ENCODE measurements at regions not wholly inside any gene's neighbourhood (a gene's known extent, or its start where the extent isn't known, plus 50 kb on each side); places are given as distances from the start of the nearest gene placed in this dataset.

GRCh38 chr7:351681-352480, 61.9 kb downstream of the FOXL3 start:
- Mint-ChIP-seq H3K27ac (no peak overlapping the region), H3K4me3 (peak overlapping the region; percentile 43 to 62), H3K9me3 (peaks cover 0 to 12% (median 2%) of the 10 kb centered on the region in 7 donors), H3K4me1 (peaks cover 6% of the 10 kb centered on the region), H3K36me3 (no peaks in the 10 kb centered on the region), H3K27me3 (ENCODE audit: low read depth in 3 of 3) (peaks cover 1 to 14% (median 13%) of the 10 kb centered on the region in 3 donors)
- Histone ChIP-seq H3K4me1 (ENCODE audit: control insufficient read depth in 1 of 2, insufficient read depth in 2 of 2, low read length in 2 of 2) (peaks cover 0 to 2% of the 10 kb centered on the region in 2 donors), H3K9me3 (replicated peaks in 1 of 2; ENCODE audit: control insufficient read depth in 1 of 2, insufficient read depth in 1 of 2, low read length in 2 of 2) (peaks cover 0 to 5% of the 10 kb centered on the region in 2 donors), H3K4me3 (replicated peaks in 1 of 3; ENCODE audit: low read depth in 2 of 3, low read length in 3 of 3) (no peak overlapping the region), H3K27me3 (ENCODE audit: control insufficient read depth in 2 of 2, insufficient read depth in 2 of 2, low read length in 2 of 2) (peaks cover 0 to 18% of the 10 kb centered on the region in 2 donors), H3K9ac (ENCODE audit: insufficient read depth, low read length, poor library complexity, severe bottlenecking) (no peak overlapping the region), H3K79me2 (ENCODE audit: insufficient read depth, low read length) (no peaks in the 10 kb centered on the region), H3K27ac (ENCODE audit: low read depth in 1 of 2, low read length in 2 of 2) (no peak overlapping the region), H2AFZ (ENCODE audit: insufficient read depth, low read depth, low read length, poor library complexity, severe bottlenecking) (no peak overlapping the region), H3K36me3 (replicated peaks in 1 of 2; ENCODE audit: control insufficient read depth in 1 of 2, insufficient read depth in 2 of 2, low read length in 2 of 2) (no peaks in the 10 kb centered on the region), H3K4me2 (replicated peaks; ENCODE audit: extremely low read depth, low read length, poor library complexity, severe bottlenecking) (no peak overlapping the region), H4K20me1 (ENCODE audit: insufficient read depth, low read length) (no peaks in the 10 kb centered on the region)
- intact Hi-C loops (cut with micrococcal nuclease): no loop called here
- WGBS (ENCODE audit: insufficient coverage): 42% methylated on average over 40 of the region's 41 CpGs
- DNase-seq: no peak
- TF ChIP-seq CTCF (IDR thresholded peaks at IDR 0.05): no peak

DNA sequence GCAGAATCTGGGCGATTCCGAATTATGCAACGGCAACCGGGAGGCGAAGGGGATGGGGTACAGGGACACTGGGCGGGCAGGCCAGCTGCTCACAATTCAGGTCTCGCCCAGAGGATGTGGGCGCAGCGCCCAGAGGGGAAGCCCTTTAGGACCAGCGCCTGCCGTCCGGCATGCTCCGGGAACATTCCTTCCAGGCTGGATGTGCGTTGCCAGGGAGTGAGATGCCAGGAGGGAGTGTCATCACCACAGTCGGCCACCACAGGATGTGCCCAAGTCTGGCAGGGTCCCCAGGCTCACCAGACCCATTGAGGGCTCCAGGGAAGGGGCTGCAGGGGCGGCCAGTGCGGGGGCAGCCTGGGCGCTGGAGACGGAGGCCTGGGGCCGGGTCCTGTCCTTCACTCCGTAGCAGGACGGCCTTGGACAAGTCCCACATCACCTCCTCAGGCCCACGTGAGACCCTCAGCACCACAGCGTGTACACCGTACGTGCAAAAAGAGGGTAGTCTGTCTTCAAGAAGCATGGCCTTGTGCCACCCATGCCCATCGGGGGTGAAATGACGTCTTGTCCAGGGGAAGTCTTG, 63.9 kb downstream of the FOXL3 start:
- no peak overlapping the region for H3K27ac Mint-ChIP-seq
- no peaks in the 10 kb centered on the region for H3K36me3 Mint-ChIP-seq
- Histone ChIP-seq H3K4me3 (replicated peaks in 1 of 3; ENCODE audit: low read depth in 2 of 3, low read length in 3 of 3) (no peak overlapping the region), H4K20me1 (ENCODE audit: insufficient read depth, low read length) (no peaks in the 10 kb centered on the region), H3K9ac (ENCODE audit: insufficient read depth, low read length, poor library complexity, severe bottlenecking) (no peak overlapping the region), H3K79me2 (ENCODE audit: insufficient read depth, low read length) (no peaks in the 10 kb centered on the region), H3K4me1 (ENCODE audit: control insufficient read depth in 1 of 2, insufficient read depth in 2 of 2, low read length in 2 of 2) (peaks cover 0 to 2% of the 10 kb centered on the region in 2 donors), H3K36me3 (replicated peaks in 1 of 2; ENCODE audit: control insufficient read depth in 1 of 2, insufficient read depth in 2 of 2, low read length in 2 of 2) (no peaks in the 10 kb centered on the region), H3K27ac (ENCODE audit: low read depth in 1 of 2, low read length in 2 of 2) (no peak overlapping the region), H3K4me2 (replicated peaks; ENCODE audit: extremely low read depth, low read length, poor library complexity, severe bottlenecking) (no peak overlapping the region), H3K9me3 (replicated peaks in 1 of 2; ENCODE audit: control insufficient read depth in 1 of 2, insufficient read depth in 1 of 2, low read length in 2 of 2) (peaks cover 10 to 15% of the 10 kb centered on the region in 2 donors), H2AFZ (ENCODE audit: insufficient read depth, low read depth, low read length, poor library complexity, severe bottlenecking) (no peak overlapping the region), H3K27me3 (ENCODE audit: control insufficient read depth in 2 of 2, insufficient read depth in 2 of 2, low read length in 2 of 2) (peaks cover 0 to 20% of the 10 kb centered on the region in 2 donors)
- no peak for TF ChIP-seq CTCF (IDR thresholded peaks at IDR 0.05)
- no peak overlapping the region for H3K4me3 Mint-ChIP-seq
- H3K27me3 Mint-ChIP-seq (ENCODE audit: low read depth in 3 of 3): peaks cover 8 to 25% (median 24%) of the 10 kb centered on the region in 3 donors
- intact Hi-C loops (cut with micrococcal nuclease): no loop called here
- WGBS (ENCODE audit: insufficient coverage): 97% methylated on average over 19 of the region's 28 CpGs
- no peak for DNase-seq
- H3K4me1 Mint-ChIP-seq: peaks cover 6% of the 10 kb centered on the region
- H3K9me3 Mint-ChIP-seq: peaks cover 8 to 14% (median 12%) of the 10 kb centered on the region in 7 donors

All from CD14-positive monocyte (primary cell).